Sigmoid colon (tissue), 6 donors: ENCODE measurements at regions not wholly inside any gene's neighbourhood (a gene's known extent, or its start where the extent isn't known, plus 50 kb on each side); places are given as distances from the start of the nearest gene placed in this dataset.
A peak's percentile ranks its signal among the peaks of the same experiment; 100 is the strongest.

Experiments
- DNase-seq: peaks from one replicate; pipeline ENCODE4 v3.0.0-alpha.2; 2019
- H3K27ac ChIP-seq, 4 donors: fragments of 200-600 bp; sonication (generic); one replicate each; pipeline ENCODE4 v1.5.1; 2016 to 2019; ENCODE audit warnings: mild to moderate bottlenecking in 1 of 4
- H3K27me3 ChIP-seq, 3 donors: fragments of 200-600 bp; sonication (generic); one replicate each; pipeline ENCODE4 v1.5.1; 2019; ENCODE audit warnings: mild to moderate bottlenecking in 1 of 3
- H3K36me3 ChIP-seq, 4 donors: fragments of 200-600 bp; sonication (generic); one replicate each; pipeline ENCODE4 v1.5.1; 2016 to 2019
- H3K4me1 ChIP-seq, 4 donors: fragments of 200-600 bp; sonication (generic); one replicate each; pipeline ENCODE4 v1.5.1; 2017 to 2019
- H3K4me3 ChIP-seq, 4 donors: fragments of 200-600 bp; sonication (generic); one replicate each; pipeline ENCODE4 v1.5.1; 2017 to 2019; ENCODE audit warnings: mild to moderate bottlenecking in 2 of 4, moderate library complexity in 1 of 4
- H3K9me3 ChIP-seq, 4 donors: fragments of 200-600 bp in 3 of 4; sonication (generic) in 3 of 4; one replicate each; pipeline versions ENCODE4 v1.5.1 to v1.6.1; 2013 to 2019
- EP300 ChIP-seq, 4 donors: sonication (generic); formaldehyde crosslinking; IDR thresholded peaks; one replicate each; pipeline ENCODE4 v1.6.1; 2017; ENCODE audit warnings: antibody characterized with exemption in 4 of 4
- POLR2A ChIP-seq, 2 donors: fragments of 450-650 bp; IDR thresholded peaks; one replicate each; pipeline ENCODE4 v1.6.1; 2016; ENCODE audit warnings: antibody characterized with exemption in 2 of 2, mild to moderate bottlenecking in 2 of 2, moderate library complexity in 2 of 2
- POLR2AphosphoS5 ChIP-seq, 4 donors: sonication (generic); formaldehyde crosslinking; IDR thresholded peaks; one replicate each; pipeline ENCODE4 v1.6.1; 2017; ENCODE audit warnings: antibody characterized with exemption in 4 of 4
- WGBS, 2 donors: extraction: QIAGEN DNeasy Blood & Tissue Kit; methylation state at CpG; one replicate each; pipeline ENCODE4 v1.1.7; 2013; 5-methylcytosine and 5-hydroxymethylcytosine counted together
- intact Hi-C: fragments of 100-400 bp; cut with DNase I; formaldehyde crosslinking; loops from one replicate; pipeline ENCODE4 v1.15.1; 2023
- TF ChIP-seq, protein P1 (sequence below), 4 experiments: fragments of 450-650 bp in 3 of 4; fragments of 200-600 bp in 1 of 4; IDR thresholded peaks; one replicate each; pipeline ENCODE4 v1.5.1; 2016 to 2019; ENCODE audit warnings: antibody characterized with exemption in 4 of 4, mild to moderate bottlenecking in 3 of 4, moderate library complexity in 2 of 4
- donor health status: healthy with polysubstance abuse.
- donor health status: healthy.

DNA sequence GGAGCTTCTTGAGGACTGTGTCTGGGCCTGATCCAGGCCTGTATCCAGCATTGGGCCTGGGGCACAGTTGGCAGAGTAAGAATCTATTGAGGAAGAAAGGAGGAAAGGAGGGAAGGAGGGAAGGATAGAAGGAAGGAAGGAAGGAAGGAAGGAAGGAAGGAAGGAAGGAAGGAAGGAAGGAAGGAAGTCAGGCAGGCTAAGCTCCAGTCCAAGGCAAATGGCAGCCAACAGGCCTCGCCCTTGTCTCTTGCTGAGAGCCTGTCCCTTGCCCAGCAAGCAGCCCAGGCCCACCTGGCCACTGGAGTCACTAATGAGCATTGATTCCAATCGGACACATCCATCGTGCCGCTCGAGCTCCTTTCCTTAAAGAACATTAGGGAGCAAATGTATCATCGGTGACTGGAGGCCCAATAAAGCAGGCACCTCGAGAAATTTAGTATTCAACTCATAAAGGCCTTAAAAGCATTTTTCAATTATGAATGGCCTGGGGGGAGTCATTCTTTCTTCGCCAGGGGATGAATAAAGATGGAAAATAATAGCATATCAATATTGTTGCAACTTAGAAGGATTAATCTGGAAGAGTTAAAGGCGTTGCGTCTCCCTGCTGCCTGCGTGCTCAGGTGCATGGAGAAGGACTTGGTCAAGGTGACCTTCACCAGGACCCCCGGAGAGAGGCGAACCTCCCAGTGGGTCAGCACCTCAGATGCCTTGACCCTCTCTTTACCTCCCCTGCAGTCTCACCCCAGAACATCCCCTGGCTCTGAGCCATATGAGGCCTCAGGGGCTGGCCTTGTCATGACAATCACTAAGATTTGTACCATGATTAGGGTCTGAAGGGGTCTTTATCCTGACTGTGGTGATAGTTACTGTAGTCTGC is 144.5 kb upstream of the RUNX3 start:
- TF ChIP-seq, protein P1, sequence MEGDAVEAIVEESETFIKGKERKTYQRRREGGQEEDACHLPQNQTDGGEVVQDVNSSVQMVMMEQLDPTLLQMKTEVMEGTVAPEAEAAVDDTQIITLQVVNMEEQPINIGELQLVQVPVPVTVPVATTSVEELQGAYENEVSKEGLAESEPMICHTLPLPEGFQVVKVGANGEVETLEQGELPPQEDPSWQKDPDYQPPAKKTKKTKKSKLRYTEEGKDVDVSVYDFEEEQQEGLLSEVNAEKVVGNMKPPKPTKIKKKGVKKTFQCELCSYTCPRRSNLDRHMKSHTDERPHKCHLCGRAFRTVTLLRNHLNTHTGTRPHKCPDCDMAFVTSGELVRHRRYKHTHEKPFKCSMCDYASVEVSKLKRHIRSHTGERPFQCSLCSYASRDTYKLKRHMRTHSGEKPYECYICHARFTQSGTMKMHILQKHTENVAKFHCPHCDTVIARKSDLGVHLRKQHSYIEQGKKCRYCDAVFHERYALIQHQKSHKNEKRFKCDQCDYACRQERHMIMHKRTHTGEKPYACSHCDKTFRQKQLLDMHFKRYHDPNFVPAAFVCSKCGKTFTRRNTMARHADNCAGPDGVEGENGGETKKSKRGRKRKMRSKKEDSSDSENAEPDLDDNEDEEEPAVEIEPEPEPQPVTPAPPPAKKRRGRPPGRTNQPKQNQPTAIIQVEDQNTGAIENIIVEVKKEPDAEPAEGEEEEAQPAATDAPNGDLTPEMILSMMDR (IDR thresholded peaks at IDR 0.05) = no peak
- TF ChIP-seq EP300 (IDR thresholded peaks at IDR 0.05) = no peak
- DNase-seq = peak; percentile 35
- Histone ChIP-seq H3K27ac (no peak overlapping the region), H3K36me3 (no peaks in the 10 kb centered on the region), H3K4me3 (no peak overlapping the region), H3K4me1 (no peaks in the 10 kb centered on the region), H3K9me3 (peaks cover 0 to 14% (median 3%) of the 10 kb centered on the region in 4 donors), H3K27me3 (no peaks in the 10 kb centered on the region)
- 89 to 90% methylated on average over 13 of the region's 13 CpGs for WGBS, 2 donors
- intact Hi-C loops = no loop called here

DNA sequence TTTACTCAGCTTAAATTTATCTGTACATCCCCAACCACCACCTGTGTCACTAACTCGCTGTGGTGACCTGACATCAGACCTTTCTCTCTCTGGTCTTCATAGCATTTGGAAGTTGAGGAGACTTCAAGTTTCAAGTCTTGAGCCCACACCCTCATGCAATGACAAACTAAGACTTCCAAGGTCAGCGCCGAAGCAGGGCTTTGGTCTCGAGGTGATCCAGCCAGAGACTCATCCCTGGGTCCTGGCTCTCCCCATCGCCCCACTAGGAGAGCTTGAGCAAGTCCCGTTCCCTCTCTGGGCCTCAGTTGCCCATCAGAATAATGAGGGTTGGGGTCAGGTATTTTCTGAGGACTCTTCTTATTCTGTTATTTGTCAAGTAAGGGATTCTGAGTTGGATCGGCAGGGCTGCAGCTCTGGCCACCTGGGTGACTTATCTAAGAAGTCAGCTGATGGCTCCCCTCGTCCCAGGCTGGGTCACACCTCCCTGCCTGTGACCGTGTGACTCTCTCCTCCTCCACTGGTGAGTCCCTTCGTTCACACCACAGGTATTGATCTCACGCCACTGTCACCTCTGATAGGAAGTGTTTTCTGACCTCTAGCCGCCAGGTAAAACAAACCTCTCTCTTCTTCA is 143.7 kb upstream of the RUNX3 start:
- intact Hi-C loops = no loop called here
- no peak overlapping the region for H3K27ac ChIP-seq
- H3K27me3 ChIP-seq = no peaks in the 10 kb centered on the region
- peak; percentile 41 for DNase-seq
- no peaks in the 10 kb centered on the region for H3K36me3 ChIP-seq
- WGBS, 2 donors = 76 to 88% methylated on average over 12 of the region's 12 CpGs
- TF ChIP-seq, protein P1 (IDR thresholded peaks at IDR 0.05) = no peak
- TF ChIP-seq EP300 (IDR thresholded peaks at IDR 0.05) = no peak
- no peak for TF ChIP-seq POLR2A (IDR thresholded peaks at IDR 0.05)
- no peak for TF ChIP-seq POLR2AphosphoS5 (IDR thresholded peaks at IDR 0.05)
- no peaks in the 10 kb centered on the region for H3K4me1 ChIP-seq
- H3K9me3 ChIP-seq = peaks cover 0 to 11% (median 3%) of the 10 kb centered on the region in 4 donors
- no peak overlapping the region for H3K4me3 ChIP-seq

DNA sequence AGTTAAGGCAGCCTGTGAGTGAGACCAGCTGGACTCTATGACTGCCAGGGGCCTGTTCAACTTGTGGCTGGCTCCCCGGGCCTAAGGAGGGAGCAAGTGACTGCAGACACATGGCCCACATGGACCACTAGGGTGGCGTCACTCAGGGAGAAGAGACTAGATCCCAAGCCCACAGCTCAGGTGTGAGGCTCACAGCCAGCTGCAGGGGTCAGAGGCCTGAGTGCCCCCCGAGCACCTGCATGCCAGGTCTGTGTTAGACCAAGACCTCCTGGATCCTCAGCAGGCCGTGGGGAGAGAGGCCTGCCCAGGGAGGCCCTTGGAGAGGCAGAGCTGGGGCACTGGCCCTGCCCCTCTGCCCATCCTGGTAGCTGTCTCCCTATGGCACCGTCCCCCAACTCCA is 142.4 kb upstream of the RUNX3 start:
- intact Hi-C loops = no loop called here
- no peak for TF ChIP-seq POLR2A (IDR thresholded peaks at IDR 0.05)
- TF ChIP-seq POLR2AphosphoS5 (IDR thresholded peaks at IDR 0.05) = no peak
- TF ChIP-seq, protein P1 (IDR thresholded peaks at IDR 0.05) = no peak
- WGBS, 2 donors = 82 to 90% methylated on average over 5 of the region's 5 CpGs
- Histone ChIP-seq H3K9me3 (peaks cover 0 to 4% (median under 1%) of the 10 kb centered on the region in 4 donors), H3K27ac (no peak overlapping the region), H3K27me3 (no peaks in the 10 kb centered on the region), H3K4me1 (no peaks in the 10 kb centered on the region), H3K4me3 (no peak overlapping the region), H3K36me3 (no peaks in the 10 kb centered on the region)
- DNase-seq = peak; percentile 44

DNA sequence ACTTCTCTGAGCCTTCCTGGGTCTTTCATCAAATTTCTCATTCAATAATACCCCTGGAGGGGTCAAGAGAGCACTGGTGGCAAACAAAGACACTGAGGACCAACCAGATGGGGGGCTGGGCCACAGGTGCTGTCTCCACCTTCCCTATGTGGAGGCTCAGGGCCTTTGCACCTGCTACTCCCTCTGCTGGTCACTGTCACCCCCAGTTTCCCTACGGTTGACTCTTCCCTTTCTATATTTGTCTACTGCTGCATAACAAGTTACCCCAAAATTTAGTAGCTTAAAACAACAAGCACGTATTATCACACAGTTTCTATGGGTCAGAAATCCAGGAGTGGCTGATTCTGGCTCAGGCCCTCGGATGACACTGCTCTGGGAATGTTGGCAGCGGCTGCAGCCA is 138.8 kb upstream of the RUNX3 start:
- WGBS, 2 donors = 89 to 90% methylated on average over 4 of the region's 4 CpGs
- Histone ChIP-seq H3K4me3 (no peak overlapping the region), H3K27me3 (no peaks in the 10 kb centered on the region), H3K9me3 (no peaks in the 10 kb centered on the region), H3K4me1 (peaks cover 0 to 4% (median 0%) of the 10 kb centered on the region in 4 donors), H3K36me3 (no peaks in the 10 kb centered on the region), H3K27ac (no peak overlapping the region)
- intact Hi-C loops = no loop called here
- TF ChIP-seq, protein P1 (IDR thresholded peaks at IDR 0.05) = no peak
- no peak for TF ChIP-seq POLR2AphosphoS5 (IDR thresholded peaks at IDR 0.05)
- no peak for TF ChIP-seq POLR2A (IDR thresholded peaks at IDR 0.05)
- no peak for TF ChIP-seq EP300 (IDR thresholded peaks at IDR 0.05)
- no peak for DNase-seq
